Esophagus squamous epithelium (tissue), 4 donors: ENCODE measurements at regions not wholly inside any gene's neighbourhood (a gene's known extent, or its start where the extent isn't known, plus 50 kb on each side); places are given as distances from the start of the nearest gene placed in this dataset.

Experiments used
- POLR2A ChIP-seq, 4 donors: fragments of 450-650 bp; IDR thresholded peaks; one replicate each; pipeline ENCODE4 v1.6.1; 2017; ENCODE audit warnings: antibody characterized with exemption in 4 of 4, mild to moderate bottlenecking in 4 of 4, moderate library complexity in 3 of 4
- TF ChIP-seq, protein P1 (sequence below), 6 experiments: fragments of 450-650 bp in 4 of 6; fragments of 200-600 bp in 2 of 6; sonication (generic) in 2 of 6; IDR thresholded peaks; one replicate each; pipeline ENCODE4 v1.5.1; 2016 to 2019; ENCODE audit warnings: antibody characterized with exemption in 6 of 6, mild to moderate bottlenecking in 4 of 6, moderate library complexity in 4 of 6

DNA sequence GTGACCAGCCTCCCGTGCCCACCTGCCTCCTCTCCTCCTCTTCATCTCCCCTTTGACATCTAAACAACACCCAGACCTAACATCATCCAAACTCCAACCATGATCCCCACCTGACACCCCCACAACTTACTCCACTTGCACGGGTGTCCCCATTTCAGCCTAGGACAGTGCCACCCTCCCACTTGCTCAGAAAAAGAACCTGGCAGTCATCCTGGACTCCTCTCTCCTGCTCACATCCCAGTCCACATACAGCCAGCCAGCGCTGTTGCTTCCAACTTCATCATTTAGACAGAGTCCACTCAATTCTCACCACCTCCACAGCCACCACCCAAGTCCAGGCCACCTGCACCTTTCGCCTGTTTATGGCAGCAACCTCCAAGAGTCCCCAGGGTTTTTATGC is 485.7 kb downstream of the MN1 start:
- TF ChIP-seq, protein P1, sequence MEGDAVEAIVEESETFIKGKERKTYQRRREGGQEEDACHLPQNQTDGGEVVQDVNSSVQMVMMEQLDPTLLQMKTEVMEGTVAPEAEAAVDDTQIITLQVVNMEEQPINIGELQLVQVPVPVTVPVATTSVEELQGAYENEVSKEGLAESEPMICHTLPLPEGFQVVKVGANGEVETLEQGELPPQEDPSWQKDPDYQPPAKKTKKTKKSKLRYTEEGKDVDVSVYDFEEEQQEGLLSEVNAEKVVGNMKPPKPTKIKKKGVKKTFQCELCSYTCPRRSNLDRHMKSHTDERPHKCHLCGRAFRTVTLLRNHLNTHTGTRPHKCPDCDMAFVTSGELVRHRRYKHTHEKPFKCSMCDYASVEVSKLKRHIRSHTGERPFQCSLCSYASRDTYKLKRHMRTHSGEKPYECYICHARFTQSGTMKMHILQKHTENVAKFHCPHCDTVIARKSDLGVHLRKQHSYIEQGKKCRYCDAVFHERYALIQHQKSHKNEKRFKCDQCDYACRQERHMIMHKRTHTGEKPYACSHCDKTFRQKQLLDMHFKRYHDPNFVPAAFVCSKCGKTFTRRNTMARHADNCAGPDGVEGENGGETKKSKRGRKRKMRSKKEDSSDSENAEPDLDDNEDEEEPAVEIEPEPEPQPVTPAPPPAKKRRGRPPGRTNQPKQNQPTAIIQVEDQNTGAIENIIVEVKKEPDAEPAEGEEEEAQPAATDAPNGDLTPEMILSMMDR (IDR thresholded peaks at IDR 0.05): no peak
- TF ChIP-seq POLR2A (IDR thresholded peaks at IDR 0.05): no peak
